ENCODE measurements at regions not wholly inside any gene's neighbourhood (a gene's known extent, or its start where the extent isn't known, plus 50 kb on each side); places are given as distances from the start of the nearest gene placed in this dataset.

DNA sequence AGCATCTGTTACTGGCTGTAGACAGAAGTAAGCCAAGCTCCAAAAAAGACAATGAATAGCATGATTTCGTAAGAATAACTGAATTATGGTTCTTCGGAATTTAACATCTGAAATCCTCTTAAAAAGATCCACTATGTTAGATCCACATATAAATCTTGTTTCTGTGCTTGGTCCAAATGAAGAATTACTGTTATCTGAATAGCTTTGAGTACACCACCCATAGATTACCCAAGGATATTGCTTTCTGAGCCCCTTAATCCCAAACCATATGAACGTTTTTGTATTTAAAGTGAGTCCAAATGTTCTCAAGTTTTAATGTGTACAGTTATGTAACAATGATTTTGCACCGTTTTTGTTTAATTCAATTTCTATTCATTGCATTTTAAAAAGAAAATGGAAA lies 124.9 kb downstream of the DSC3 start:
- no peak for TF ChIP-seq ZNF788 (CRISPR knock-in tag; IDR thresholded peaks at IDR 0.05; ENCODE audit: borderline replicate concordance)
- no peak for TF ChIP-seq NFYB (CRISPR knock-in tag; IDR thresholded peaks at IDR 0.05)
- TF ChIP-seq, protein P1, sequence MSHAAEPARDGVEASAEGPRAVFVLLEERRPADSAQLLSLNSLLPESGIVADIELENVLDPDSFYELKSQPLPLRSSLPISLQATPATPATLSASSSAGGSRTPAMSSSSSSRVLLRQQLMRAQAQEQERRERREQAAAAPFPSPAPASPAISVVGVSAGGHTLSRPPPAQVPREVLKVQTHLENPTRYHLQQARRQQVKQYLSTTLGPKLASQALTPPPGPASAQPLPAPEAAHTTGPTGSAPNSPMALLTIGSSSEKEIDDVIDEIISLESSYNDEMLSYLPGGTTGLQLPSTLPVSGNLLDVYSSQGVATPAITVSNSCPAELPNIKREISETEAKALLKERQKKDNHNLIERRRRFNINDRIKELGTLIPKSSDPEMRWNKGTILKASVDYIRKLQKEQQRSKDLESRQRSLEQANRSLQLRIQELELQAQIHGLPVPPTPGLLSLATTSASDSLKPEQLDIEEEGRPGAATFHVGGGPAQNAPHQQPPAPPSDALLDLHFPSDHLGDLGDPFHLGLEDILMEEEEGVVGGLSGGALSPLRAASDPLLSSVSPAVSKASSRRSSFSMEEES (CRISPR knock-in tag; IDR thresholded peaks at IDR 0.05), result no peak
- TF ChIP-seq ESRRA (CRISPR knock-in tag; IDR thresholded peaks at IDR 0.05; ENCODE audit: low read depth), result no peak
- no peak for TF ChIP-seq FOSL2 (CRISPR knock-in tag; IDR thresholded peaks at IDR 0.05)
- TF ChIP-seq SMARCE1 (IDR thresholded peaks at IDR 0.05; ENCODE audit: borderline replicate concordance), result no peak
- TF ChIP-seq HES4 (CRISPR knock-in tag; IDR thresholded peaks at IDR 0.05; ENCODE audit: borderline replicate concordance), result no peak
- TF ChIP-seq, protein P2, sequence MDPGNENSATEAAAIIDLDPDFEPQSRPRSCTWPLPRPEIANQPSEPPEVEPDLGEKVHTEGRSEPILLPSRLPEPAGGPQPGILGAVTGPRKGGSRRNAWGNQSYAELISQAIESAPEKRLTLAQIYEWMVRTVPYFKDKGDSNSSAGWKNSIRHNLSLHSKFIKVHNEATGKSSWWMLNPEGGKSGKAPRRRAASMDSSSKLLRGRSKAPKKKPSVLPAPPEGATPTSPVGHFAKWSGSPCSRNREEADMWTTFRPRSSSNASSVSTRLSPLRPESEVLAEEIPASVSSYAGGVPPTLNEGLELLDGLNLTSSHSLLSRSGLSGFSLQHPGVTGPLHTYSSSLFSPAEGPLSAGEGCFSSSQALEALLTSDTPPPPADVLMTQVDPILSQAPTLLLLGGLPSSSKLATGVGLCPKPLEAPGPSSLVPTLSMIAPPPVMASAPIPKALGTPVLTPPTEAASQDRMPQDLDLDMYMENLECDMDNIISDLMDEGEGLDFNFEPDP (CRISPR knock-in tag; conservative IDR thresholded peaks at IDR 0.05), result no peak
- TF ChIP-seq, protein P3, sequence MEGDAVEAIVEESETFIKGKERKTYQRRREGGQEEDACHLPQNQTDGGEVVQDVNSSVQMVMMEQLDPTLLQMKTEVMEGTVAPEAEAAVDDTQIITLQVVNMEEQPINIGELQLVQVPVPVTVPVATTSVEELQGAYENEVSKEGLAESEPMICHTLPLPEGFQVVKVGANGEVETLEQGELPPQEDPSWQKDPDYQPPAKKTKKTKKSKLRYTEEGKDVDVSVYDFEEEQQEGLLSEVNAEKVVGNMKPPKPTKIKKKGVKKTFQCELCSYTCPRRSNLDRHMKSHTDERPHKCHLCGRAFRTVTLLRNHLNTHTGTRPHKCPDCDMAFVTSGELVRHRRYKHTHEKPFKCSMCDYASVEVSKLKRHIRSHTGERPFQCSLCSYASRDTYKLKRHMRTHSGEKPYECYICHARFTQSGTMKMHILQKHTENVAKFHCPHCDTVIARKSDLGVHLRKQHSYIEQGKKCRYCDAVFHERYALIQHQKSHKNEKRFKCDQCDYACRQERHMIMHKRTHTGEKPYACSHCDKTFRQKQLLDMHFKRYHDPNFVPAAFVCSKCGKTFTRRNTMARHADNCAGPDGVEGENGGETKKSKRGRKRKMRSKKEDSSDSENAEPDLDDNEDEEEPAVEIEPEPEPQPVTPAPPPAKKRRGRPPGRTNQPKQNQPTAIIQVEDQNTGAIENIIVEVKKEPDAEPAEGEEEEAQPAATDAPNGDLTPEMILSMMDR (CRISPR knock-in tag; IDR thresholded peaks at IDR 0.05), result no peak
